HG03175 (cell line): ENCODE measurements at regions not wholly inside any gene's neighbourhood (a gene's known extent, or its start where the extent isn't known, plus 50 kb on each side); places are given as distances from the start of the nearest gene placed in this dataset.

Experiments used
- ATAC-seq: cut with Tn5 transposase; IDR thresholded peaks from one replicate; pipeline ENCODE4 v1.9.1; 2021; ENCODE audit warnings: mild to moderate bottlenecking, moderate library complexity; ENCODE audit not compliant: unreplicated experiment

GRCh38 chr6:153790876-153791473 is 248.1 kb upstream of the OPRM1 start:
- no peak for ATAC-seq

- ATAC-seq: no peak
These were observed 249.0 kb upstream of the OPRM1 start for GRCh38 chr6:153790048-153790447.

GRCh38 chr6:153787341-153787606 is 251.8 kb upstream of the OPRM1 start:
- ATAC-seq: no peak

- no peak for ATAC-seq
These were observed 257.7 kb upstream of the OPRM1 start for GRCh38 chr6:153781306-153781705.

- no peak for ATAC-seq
These were observed 259.0 kb upstream of the OPRM1 start for GRCh38 chr6:153780011-153780410.

- ATAC-seq: no peak
These were observed 260.8 kb upstream of the OPRM1 start for GRCh38 chr6:153778216-153778615.

GRCh38 chr6:153771577-153771976 is 267.5 kb upstream of the OPRM1 start:
- no peak for ATAC-seq

- no peak for ATAC-seq
These were observed 271.9 kb upstream of the OPRM1 start for GRCh38 chr6:153767127-153767526.

- ATAC-seq: no peak
These were observed 280.5 kb upstream of the OPRM1 start for GRCh38 chr6:153758516-153758915.

- no peak for ATAC-seq
These were observed 303.3 kb upstream of the OPRM1 start for GRCh38 chr6:153735761-153736160.

- no peak for ATAC-seq
These were observed 309.9 kb upstream of the OPRM1 start for GRCh38 chr6:153729189-153729588.

GRCh38 chr6:153727885-153728284 is 311.2 kb upstream of the OPRM1 start:
- no peak for ATAC-seq

GRCh38 chr6:153725456-153725855 is 313.6 kb upstream of the OPRM1 start:
- no peak for ATAC-seq

- no peak for ATAC-seq
These were observed 318.3 kb upstream of the OPRM1 start for GRCh38 chr6:153720732-153721131.

- no peak for ATAC-seq
These were observed 333.6 kb upstream of the OPRM1 start for GRCh38 chr6:153705429-153705828.

GRCh38 chr6:153702671-153703070 is 336.4 kb upstream of the OPRM1 start:
- no peak for ATAC-seq

- no peak for ATAC-seq
These were observed 340.4 kb upstream of the OPRM1 start for GRCh38 chr6:153698637-153699036.

- ATAC-seq: no peak
These were observed 341.0 kb upstream of the OPRM1 start for GRCh38 chr6:153698001-153698400.

- no peak for ATAC-seq
These were observed 361.5 kb upstream of the OPRM1 start for GRCh38 chr6:153677522-153677921.

GRCh38 chr6:153673750-153674149 is 365.3 kb upstream of the OPRM1 start:
- ATAC-seq: no peak

GRCh38 chr6:153673225-153673624 is 365.8 kb upstream of the OPRM1 start:
- no peak for ATAC-seq

- ATAC-seq: no peak
These were observed 368.5 kb upstream of the OPRM1 start for GRCh38 chr6:153670403-153671026.

- ATAC-seq: no peak
These were observed 370.3 kb upstream of the OPRM1 start for GRCh38 chr6:153668758-153669157.
